ENCODE measurements at regions not wholly inside any gene's neighbourhood (a gene's known extent, or its start where the extent isn't known, plus 50 kb on each side); places are given as distances from the start of the nearest gene placed in this dataset.

DNA sequence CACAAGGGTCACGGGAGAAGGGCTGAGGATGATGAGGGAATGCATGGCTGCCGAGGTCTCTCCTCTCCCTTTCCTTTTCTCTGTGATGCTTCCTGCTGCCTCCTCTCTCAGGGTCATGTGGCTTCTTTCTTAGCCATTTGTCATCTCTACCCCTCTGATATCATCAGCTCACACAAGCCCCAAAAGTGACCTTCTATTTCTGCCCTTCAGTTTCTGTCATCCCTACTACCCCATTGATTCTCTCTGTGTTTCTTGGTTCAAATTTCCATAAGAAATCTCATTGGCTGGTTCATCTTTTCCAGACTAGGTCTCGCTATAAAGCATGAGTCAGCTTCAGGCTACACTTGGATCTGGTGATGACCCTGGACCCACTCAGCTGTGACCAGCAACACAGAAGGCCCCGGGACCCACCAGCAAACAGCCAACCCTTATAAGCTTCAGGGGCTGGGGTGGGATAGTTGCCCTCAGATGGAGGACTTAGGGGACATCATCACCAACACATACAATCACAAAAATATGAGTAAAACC is 284.3 kb downstream of the SKAP2 start:
- Histone ChIP-seq H4K91ac (ENCODE audit: insufficient read depth, low read depth, low read length) (no peak overlapping the region), H2BK120ac (ENCODE audit: low read depth, low read length) (no peak overlapping the region), H3K9ac (ENCODE audit: low read depth, low read length) (no peak overlapping the region), H3K56ac (ENCODE audit: extremely low read depth, insufficient read depth, low read length) (no peak overlapping the region), H2BK15ac (ENCODE audit: low read depth, low read length) (no peak overlapping the region), H2AFZ (replicated peaks; ENCODE audit: low read length, poor library complexity) (no peak overlapping the region), H4K5ac (ENCODE audit: low read depth, low read length) (no peak overlapping the region), H4K20me1 (ENCODE audit: insufficient read depth, low read length) (no peaks in the 10 kb centered on the region), H3K4me2 (ENCODE audit: low read depth, low read length) (no peak overlapping the region), H3K79me1 (ENCODE audit: low read depth in 1 of 2, low read length in 2 of 2) (no peaks in the 10 kb centered on the region), H3K4ac (ENCODE audit: low read depth, low read length) (no peak overlapping the region), H2BK20ac (ENCODE audit: low read depth, low read length) (no peak overlapping the region), H3K9me1 (ENCODE audit: insufficient read depth, low read length) (no peaks in the 10 kb centered on the region), H2BK5ac (ENCODE audit: low read depth, low read length, poor library complexity, severe bottlenecking) (no peak overlapping the region), H3K9me3 (ENCODE audit: control insufficient read depth, insufficient read depth, low read length) (no peaks in the 10 kb centered on the region), H3K23ac (ENCODE audit: low read depth, low read length) (no peak overlapping the region), H3K36me3 (ENCODE audit: control insufficient read depth, insufficient read depth, low read length) (no peaks in the 10 kb centered on the region), H3K18ac (ENCODE audit: low read depth, low read length) (no peak overlapping the region), H3K27me3 (ENCODE audit: control insufficient read depth, insufficient read depth, low read length) (no peaks in the 10 kb centered on the region), H3K14ac (replicated peaks; ENCODE audit: low read depth, low read length) (no peak overlapping the region), H3K4me3 (ENCODE audit: insufficient read depth, low read depth, low read length) (no peak overlapping the region), H3K27ac (ENCODE audit: insufficient read depth, low read length) (no peak overlapping the region), H4K8ac (ENCODE audit: low read depth in 2 of 2, low read length in 2 of 2) (no peak overlapping the region), H2AK9ac (replicated peaks; ENCODE audit: low read depth, low read length, poor library complexity) (no peak overlapping the region), H3K4me1 (ENCODE audit: control insufficient read depth, insufficient read depth, low read length) (no peaks in the 10 kb centered on the region), H2AK5ac (ENCODE audit: low read depth, low read length) (no peak overlapping the region)
- ATAC-seq (ENCODE audit: low read depth) = no peak
- no peak for TF ChIP-seq NFE2L2 (IDR thresholded peaks at IDR 0.05; ENCODE audit: low read depth, low read length)
- no peak for TF ChIP-seq BHLHE40 (IDR thresholded peaks at IDR 0.05; ENCODE audit: low read depth, low read length)
- TF ChIP-seq ELK1 (IDR thresholded peaks at IDR 0.05; ENCODE audit: borderline replicate concordance, low read depth, low read length) = no peak
- no peak for TF ChIP-seq POLR2A (IDR thresholded peaks at IDR 0.05; ENCODE audit: low read depth, low read length)
- no peak for TF ChIP-seq CEBPB (IDR thresholded peaks at IDR 0.05; ENCODE audit: low read depth, low read length)
- TF ChIP-seq MAFK (IDR thresholded peaks at IDR 0.05; ENCODE audit: low read depth, low read length) = no peak
- no peak for TF ChIP-seq RAD21 (IDR thresholded peaks at IDR 0.05; ENCODE audit: low read length)
- TF ChIP-seq SMC3 (IDR thresholded peaks at IDR 0.05; ENCODE audit: low read depth, low read length) = no peak
- dilution Hi-C loops (cut with HindIII; ENCODE audit: low sequenced_read_pairs, unreplicated experiment) (no loop called here), in situ Hi-C loops (cut with MboI; ENCODE audit: low sequenced_read_pairs) (no loop called here), intact Hi-C loops (cut with micrococcal nuclease) (no loop called here)
- no TSS peak for BruUV-seq (replicated peaks)
- ChIA-PET CTCF (no interaction called here), POLR2A (ENCODE audit: unreplicated experiment) (no interaction called here)
- no peak for DNase-seq
- 50% methylated on average over 2 of the region's 4 CpGs; no CpG with 5 or more reads in 1 of the 2 experiments for WGBS, 2 experiments (ENCODE audit: extremely low coverage in 2 of 2, insufficient read length in 1 of 2)
